Activated CD8-positive, alpha-beta T cell treated with anti-CD3 and anti-CD28 coated beads for 36 hours (primary cell): ENCODE measurements at regions not wholly inside any gene's neighbourhood (a gene's known extent, or its start where the extent isn't known, plus 50 kb on each side); places are given as distances from the start of the nearest gene placed in this dataset.

Source experiments
- ATAC-seq: fragments of 200-7000 bp; cut with Tn5 transposase; one replicate; pipeline ENCODE4 v1.10.0; 2021; ENCODE audit warnings: mild to moderate bottlenecking, moderate library complexity
- CTCF ChIA-PET: fragments of 350-600 bp; sonication (Branson Sonifier 250); formaldehyde crosslinking; loops from one replicate; lab custom pipeline; 2021; ENCODE audit warnings: antibody characterized with exemption; lab: Charles Lee
- POLR2A ChIA-PET: fragments of 350-600 bp; sonication (Branson Sonifier 250); formaldehyde crosslinking; loops from one replicate; lab custom pipeline; 2021; ENCODE audit warnings: antibody characterized with exemption; lab: Charles Lee
- DNase-seq: peaks from one replicate; pipeline ENCODE4 v3.0.0-alpha.2; 2020
- H3K27ac Mint-ChIP-seq: one replicate; pipeline ENCODE4 v1.8.0; 2021; ENCODE audit warnings: mild to moderate bottlenecking, mixed read lengths
- H3K27me3 Mint-ChIP-seq: one replicate; pipeline ENCODE4 v1.8.0; 2021; ENCODE audit warnings: mixed read lengths
- H3K36me3 Mint-ChIP-seq: one replicate; pipeline ENCODE4 v1.8.0; 2021; ENCODE audit warnings: low read depth, mixed read lengths
- H3K4me1 Mint-ChIP-seq: one replicate; pipeline ENCODE4 v1.8.0; 2021; ENCODE audit warnings: low read depth, mixed read lengths
- H3K4me3 Mint-ChIP-seq: one replicate; pipeline ENCODE4 v1.8.0; 2021; ENCODE audit warnings: mild to moderate bottlenecking, moderate library complexity, mixed read lengths
- H3K9me3 Mint-ChIP-seq: one replicate; pipeline ENCODE4 v1.8.0; 2021; ENCODE audit warnings: mixed read lengths
- CTCF ChIP-seq: fragments of 200-600 bp; IDR thresholded peaks from one replicate; pipeline ENCODE4 v1.8.0; 2022; ENCODE audit warnings: antibody characterized with exemption, mild to moderate bottlenecking
- intact Hi-C: fragments of 100-400 bp; cut with micrococcal nuclease; formaldehyde crosslinking; loops from one replicate; pipeline ENCODE4 v1.10.0; 2022

GRCh38 chr7:136517971-136518370 is 350.5 kb upstream of the CHRM2 start:
- ATAC-seq (no peak), DNase-seq (no peak)
- intact Hi-C loops: no loop called here
- Mint-ChIP-seq H3K27me3 (no peaks in the 10 kb centered on the region), H3K4me1 (no peaks in the 10 kb centered on the region), H3K9me3 (peaks cover 2% of the 10 kb centered on the region), H3K4me3 (no peak overlapping the region), H3K36me3 (no peaks in the 10 kb centered on the region), H3K27ac (no peak overlapping the region)
- ChIA-PET CTCF (no interaction called here), POLR2A (no interaction called here)
- no peak for TF ChIP-seq CTCF

- TF ChIP-seq CTCF: no peak
- ChIA-PET POLR2A (no interaction called here), CTCF (no interaction called here)
- H3K27me3 Mint-ChIP-seq: no peaks in the 10 kb centered on the region
- no peak for DNase-seq
- no peaks in the 10 kb centered on the region for H3K4me1 Mint-ChIP-seq
- no peaks in the 10 kb centered on the region for H3K36me3 Mint-ChIP-seq
- no peak for ATAC-seq
- no peak overlapping the region for H3K4me3 Mint-ChIP-seq
- peaks cover 8% of the 10 kb centered on the region for H3K9me3 Mint-ChIP-seq
- H3K27ac Mint-ChIP-seq: no peak overlapping the region
- intact Hi-C loops: no loop called here
Measured at GRCh38 chr7:136514776-136515175, 353.7 kb upstream of the CHRM2 start.

- intact Hi-C loops: no loop called here
- Mint-ChIP-seq H3K4me3 (no peak overlapping the region), H3K9me3 (peaks cover 10% of the 10 kb centered on the region), H3K27me3 (no peaks in the 10 kb centered on the region), H3K36me3 (no peaks in the 10 kb centered on the region), H3K27ac (no peak overlapping the region), H3K4me1 (no peaks in the 10 kb centered on the region)
- ATAC-seq (no peak), DNase-seq (no peak)
- POLR2A ChIA-PET: no interaction called here
- no peak for TF ChIP-seq CTCF
- CTCF ChIA-PET: no interaction called here
Measured at GRCh38 chr7:136513744-136514143, 354.7 kb upstream of the CHRM2 start.

- peaks cover 14% of the 10 kb centered on the region for H3K9me3 Mint-ChIP-seq
- no peak overlapping the region for H3K4me3 Mint-ChIP-seq
- ChIA-PET POLR2A (no interaction called here), CTCF (interaction anchor here (0.7 to 1.9 kb wide), 2 partner anchors 11 to 1494 kb away, joined by 3 to 4 read pairs; no protein-coding TSS in a partner anchor)
- intact Hi-C loops: no loop called here
- no peak overlapping the region for H3K27ac Mint-ChIP-seq
- H3K27me3 Mint-ChIP-seq: no peaks in the 10 kb centered on the region
- no peaks in the 10 kb centered on the region for H3K4me1 Mint-ChIP-seq
- ATAC-seq (no peak), DNase-seq (no peak)
- TF ChIP-seq CTCF: no peak
- no peaks in the 10 kb centered on the region for H3K36me3 Mint-ChIP-seq
Measured at GRCh38 chr7:136509466-136509865, 359.0 kb upstream of the CHRM2 start.

- TF ChIP-seq CTCF: no peak
- Mint-ChIP-seq H3K4me3 (no peak overlapping the region), H3K9me3 (peaks cover 6% of the 10 kb centered on the region), H3K27ac (no peak overlapping the region), H3K4me1 (no peaks in the 10 kb centered on the region), H3K27me3 (no peaks in the 10 kb centered on the region), H3K36me3 (no peaks in the 10 kb centered on the region)
- ChIA-PET POLR2A (no interaction called here), CTCF (no interaction called here)
- no peak for ATAC-seq
- intact Hi-C loops: no loop called here
- no peak for DNase-seq
Measured at GRCh38 chr7:136502162-136502561, 366.3 kb upstream of the CHRM2 start.
